GM06990 (cell line): ENCODE measurements at regions not wholly inside any gene's neighbourhood (a gene's known extent, or its start where the extent isn't known, plus 50 kb on each side); places are given as distances from the start of the nearest gene placed in this dataset.

Experiments used
- DNase-seq: peaks from one replicate; pipeline ENCODE4 v3.0.0-alpha.2; 2011; ENCODE audit not compliant: insufficient read length; ENCODE audit errors: extremely low read depth
- H3K27me3 ChIP-seq: replicated peaks from 2 replicates; pipeline ENCODE4 v1.6.0; 2011; ENCODE audit warnings: low read length; ENCODE audit not compliant: control insufficient read depth, insufficient read depth
- H3K36me3 ChIP-seq: 2 replicates; pipeline ENCODE4 v1.5.1; 2011; ENCODE audit warnings: low read length; ENCODE audit not compliant: control insufficient read depth, insufficient read depth
- H3K4me3 ChIP-seq: replicated peaks from 2 replicates; pipeline ENCODE4 v1.5.1; 2011; ENCODE audit warnings: low read depth, mild to moderate bottlenecking, control low read depth, low read length
- TF ChIP-seq, protein P1 (sequence below): IDR thresholded peaks from 2 replicates; pipeline ENCODE4 v1.5.1; 2011; ENCODE audit warnings: low read length, control low read depth, mild to moderate bottlenecking, inconsistent platforms; ENCODE audit not compliant: insufficient read depth, poor library complexity, severe bottlenecking

DNA sequence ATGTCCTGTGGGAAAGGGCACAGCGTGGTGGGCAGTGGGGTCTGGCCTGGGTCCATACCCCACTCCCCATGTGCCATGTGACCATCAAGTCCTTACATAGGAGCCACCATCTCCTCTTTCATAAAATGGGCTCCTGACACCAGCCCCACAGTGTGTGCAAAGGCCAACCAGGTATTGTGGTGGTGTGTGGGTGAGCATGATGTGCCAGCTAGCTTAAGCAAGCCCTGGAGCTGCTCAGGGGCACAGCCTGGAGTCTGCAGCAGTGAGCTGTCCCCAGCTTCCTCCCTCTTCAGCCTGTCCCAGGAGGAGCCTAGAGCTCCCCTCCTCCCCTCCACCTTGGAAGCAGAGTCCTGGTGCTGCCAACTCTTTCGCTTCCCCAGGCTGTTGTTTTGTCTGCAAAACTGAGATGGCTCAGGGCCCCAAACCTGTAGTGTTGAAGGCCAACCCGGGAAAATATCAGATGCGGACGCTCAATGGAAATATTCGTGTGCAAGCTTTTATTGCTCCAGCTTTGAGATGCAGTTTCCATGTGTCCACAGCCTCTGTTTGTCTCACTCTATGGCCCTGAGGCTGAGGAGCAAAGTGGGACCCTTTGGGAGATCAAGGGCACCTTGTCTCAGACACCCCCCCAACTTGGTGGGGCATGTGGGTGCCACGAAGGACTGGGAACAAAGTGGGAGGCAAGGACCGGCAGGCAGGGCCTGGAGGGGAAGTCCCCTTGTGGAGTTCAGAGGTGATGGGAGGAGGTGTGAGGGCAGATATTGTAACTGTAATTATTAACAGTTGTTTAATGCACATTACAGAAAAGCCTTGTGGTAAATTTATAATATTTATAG, 92.6 kb downstream of the CTTN start:
- no peak overlapping the region for H3K4me3 ChIP-seq
- no peaks in the 10 kb centered on the region for H3K36me3 ChIP-seq
- H3K27me3 ChIP-seq: no peaks in the 10 kb centered on the region; the same call in none of the 2 replicates
- no peak for DNase-seq
- TF ChIP-seq, protein P1, sequence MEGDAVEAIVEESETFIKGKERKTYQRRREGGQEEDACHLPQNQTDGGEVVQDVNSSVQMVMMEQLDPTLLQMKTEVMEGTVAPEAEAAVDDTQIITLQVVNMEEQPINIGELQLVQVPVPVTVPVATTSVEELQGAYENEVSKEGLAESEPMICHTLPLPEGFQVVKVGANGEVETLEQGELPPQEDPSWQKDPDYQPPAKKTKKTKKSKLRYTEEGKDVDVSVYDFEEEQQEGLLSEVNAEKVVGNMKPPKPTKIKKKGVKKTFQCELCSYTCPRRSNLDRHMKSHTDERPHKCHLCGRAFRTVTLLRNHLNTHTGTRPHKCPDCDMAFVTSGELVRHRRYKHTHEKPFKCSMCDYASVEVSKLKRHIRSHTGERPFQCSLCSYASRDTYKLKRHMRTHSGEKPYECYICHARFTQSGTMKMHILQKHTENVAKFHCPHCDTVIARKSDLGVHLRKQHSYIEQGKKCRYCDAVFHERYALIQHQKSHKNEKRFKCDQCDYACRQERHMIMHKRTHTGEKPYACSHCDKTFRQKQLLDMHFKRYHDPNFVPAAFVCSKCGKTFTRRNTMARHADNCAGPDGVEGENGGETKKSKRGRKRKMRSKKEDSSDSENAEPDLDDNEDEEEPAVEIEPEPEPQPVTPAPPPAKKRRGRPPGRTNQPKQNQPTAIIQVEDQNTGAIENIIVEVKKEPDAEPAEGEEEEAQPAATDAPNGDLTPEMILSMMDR: no peak

DNA sequence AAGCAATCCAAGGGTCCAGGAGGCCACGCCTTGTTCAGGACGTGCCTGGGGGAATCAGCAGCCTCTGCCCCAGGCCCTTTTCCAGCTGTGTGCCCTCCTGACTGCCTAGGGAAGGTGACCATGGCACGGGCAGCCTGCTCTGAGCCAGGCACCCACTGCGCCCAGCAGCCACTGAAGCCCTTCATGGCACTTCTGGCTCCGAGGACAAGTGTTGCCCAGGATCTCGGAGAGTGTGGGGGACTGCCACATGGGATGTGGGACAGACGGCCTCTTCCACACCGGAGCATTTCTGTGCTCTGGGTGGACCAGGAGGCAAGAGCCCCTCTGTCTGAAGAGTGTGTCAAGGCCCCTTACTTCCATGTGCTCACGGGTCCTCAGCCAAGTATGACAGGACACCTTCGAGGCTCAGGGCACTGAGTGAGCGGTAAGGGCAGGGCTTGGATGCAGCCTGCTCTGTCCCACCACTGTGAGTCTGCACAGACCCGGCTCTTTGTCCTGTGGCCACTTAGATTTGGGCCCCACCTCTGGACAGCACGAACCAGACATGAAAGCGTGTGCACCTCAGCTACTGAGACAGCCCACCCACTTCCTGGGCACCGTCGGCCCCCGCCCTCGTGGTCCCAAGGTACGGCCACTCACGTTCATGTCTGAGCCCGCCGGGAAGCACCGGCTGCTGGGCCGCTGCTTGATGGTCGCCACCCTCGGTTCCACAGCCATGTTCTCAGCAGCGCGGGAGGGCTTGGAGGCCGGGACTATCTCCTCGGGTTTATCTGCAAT, 93.6 kb downstream of the CTTN start:
- DNase-seq: no peak
- Histone ChIP-seq H3K27me3 (no peaks in the 10 kb centered on the region; the same call in none of the 2 replicates), H3K4me3 (no peak overlapping the region), H3K36me3 (no peaks in the 10 kb centered on the region)
- TF ChIP-seq, protein P1: no peak

DNA sequence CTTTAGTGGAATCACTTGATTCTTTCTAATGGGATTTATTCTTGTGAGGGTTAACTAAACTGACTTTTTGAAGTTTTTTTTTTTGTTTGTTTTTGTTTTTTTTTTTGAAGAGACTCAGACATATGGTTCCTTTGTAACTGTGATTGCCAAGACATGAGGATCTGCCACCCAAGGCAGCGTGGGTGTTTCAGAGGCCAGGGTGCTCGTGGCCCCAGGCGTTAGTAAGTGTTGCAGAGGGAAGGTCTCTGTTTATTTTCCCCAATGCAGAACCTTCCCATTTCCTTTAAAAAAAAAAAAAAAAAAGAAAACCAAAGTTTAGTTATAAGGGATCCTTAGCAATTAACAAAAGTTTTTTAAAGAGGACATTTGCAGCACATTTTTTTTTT, 94.8 kb downstream of the CTTN start:
- no peak for DNase-seq
- TF ChIP-seq, protein P1: no peak
- Histone ChIP-seq H3K4me3 (no peak overlapping the region), H3K27me3 (no peaks in the 10 kb centered on the region; the same call in none of the 2 replicates), H3K36me3 (no peaks in the 10 kb centered on the region)

DNA sequence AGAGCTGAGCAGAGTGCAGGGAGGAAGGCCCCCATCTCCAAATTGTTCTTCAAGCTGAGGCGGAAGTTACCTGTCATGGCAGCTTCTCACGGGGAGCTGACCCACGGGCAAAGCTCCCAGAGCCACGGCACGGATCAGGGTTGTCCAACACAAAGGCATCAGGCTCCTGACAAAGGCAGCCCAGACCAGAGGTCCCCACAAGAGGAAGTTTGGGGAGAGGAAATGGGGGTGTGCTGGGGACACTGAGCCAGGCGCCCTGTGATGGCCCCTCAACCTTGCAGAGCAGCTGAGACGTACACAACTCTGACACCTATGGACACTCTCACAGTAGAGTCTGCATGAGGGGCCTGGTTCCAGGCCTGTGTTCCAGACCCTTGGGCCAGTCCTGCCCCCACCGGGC, 95.6 kb downstream of the CTTN start:
- Histone ChIP-seq H3K27me3 (no peaks in the 10 kb centered on the region; the same call in none of the 2 replicates), H3K36me3 (no peaks in the 10 kb centered on the region), H3K4me3 (no peak overlapping the region)
- no peak for DNase-seq
- TF ChIP-seq, protein P1: no peak

DNA sequence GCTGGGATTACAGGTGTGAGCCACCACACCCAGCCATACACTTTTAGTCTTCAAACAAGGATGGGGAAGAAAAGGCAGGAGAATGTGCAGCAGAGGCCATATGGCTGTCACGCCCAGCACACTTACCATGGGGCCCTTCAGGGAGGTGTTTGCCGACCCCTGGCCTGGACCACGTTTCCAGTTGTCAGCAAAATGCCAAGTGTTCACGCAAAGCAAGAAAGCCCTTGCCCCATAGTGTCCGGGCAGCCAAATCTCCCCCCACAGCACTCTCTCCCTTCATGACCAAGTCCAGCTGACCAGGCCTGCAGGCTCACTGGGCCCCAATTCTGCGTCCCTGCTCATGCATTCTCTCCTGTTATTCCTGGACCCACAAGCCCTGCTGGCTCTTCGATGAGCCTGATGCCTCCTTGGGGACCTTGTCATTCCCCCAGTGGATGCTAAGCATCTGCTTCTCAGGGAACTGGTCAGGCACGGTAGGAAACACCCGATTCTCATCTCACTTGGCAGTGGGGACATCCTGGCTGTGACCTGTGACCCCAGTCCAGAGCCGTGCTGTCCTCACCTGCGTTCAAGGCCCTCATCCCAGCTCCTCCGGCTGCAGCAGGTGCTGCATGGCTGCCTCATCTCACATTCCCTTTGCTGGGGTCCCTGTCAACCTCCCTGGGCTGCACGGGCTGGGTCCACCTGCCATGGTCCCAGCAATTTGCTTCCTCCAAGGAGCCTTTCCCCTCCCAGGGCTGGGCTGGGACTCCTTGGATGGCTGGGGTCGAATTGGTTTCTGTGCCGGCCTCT, 96.4 kb downstream of the CTTN start:
- Histone ChIP-seq H3K36me3 (no peaks in the 10 kb centered on the region), H3K27me3 (no peaks in the 10 kb centered on the region; the same call in none of the 2 replicates), H3K4me3 (no peak overlapping the region)
- TF ChIP-seq, protein P1: no peak
- no peak for DNase-seq
